HEK293 (cell line): ENCODE measurements at regions not wholly inside any gene's neighbourhood (a gene's known extent, or its start where the extent isn't known, plus 50 kb on each side); places are given as distances from the start of the nearest gene placed in this dataset.

ENCODE experiments used
- CTCF ChIA-PET: fragments of 350-600 bp; formaldehyde crosslinking; extraction: SDS; loops from one replicate; lab custom pipeline; 2021; ENCODE audit warnings: antibody characterized with exemption; lab: Yijun Ruan, JAX
- POLR2A ChIA-PET: fragments of 300-600 bp; formaldehyde crosslinking; extraction: SDS; loops from one replicate; lab custom pipeline; 2020; ENCODE audit warnings: antibody characterized with exemption, inconsistent platforms; lab: Yijun Ruan, JAX
- H3K27ac ChIP-seq: fragments of 200-500 bp; sonication (Bioruptor generic); 2 replicates; pipeline ENCODE4 v1.5.1; 2014; ENCODE audit warnings: low read depth, low read length, control low read depth, inconsistent platforms; ENCODE audit errors: extremely low read depth
- H3K36me3 ChIP-seq, 2 experiments: fragments of 200-500 bp in 1 of 2; sonication (Bioruptor generic) in 1 of 2; 1 replicate in 1 of 2; 2 replicates in 1 of 2; pipeline ENCODE4 v1.5.1; 2014 to 2017; ENCODE audit warnings: inconsistent platforms in 2 of 2, low read length in 2 of 2; ENCODE audit not compliant: control insufficient read depth in 2 of 2, insufficient read depth in 1 of 2
- H3K4me1 ChIP-seq: fragments of 200-500 bp; sonication (Bioruptor generic); 2 replicates; pipeline ENCODE4 v1.5.1; 2014; ENCODE audit warnings: mild to moderate bottlenecking, low read length, inconsistent platforms; ENCODE audit not compliant: control insufficient read depth, insufficient read depth
- H3K4me3 ChIP-seq: 2 replicates; pipeline ENCODE4 v1.5.1; 2011; ENCODE audit warnings: low read depth, mild to moderate bottlenecking, control low read depth, low read length, moderate library complexity
- H3K9me3 ChIP-seq: fragments of 200-500 bp; sonication (Bioruptor generic); 2 replicates; pipeline ENCODE4 v1.5.1; 2014; ENCODE audit warnings: low read depth, low read length, inconsistent platforms; ENCODE audit not compliant: control insufficient read depth, insufficient read depth
- EGR2 ChIP-seq: fragments of 450-650 bp; formaldehyde crosslinking; IDR thresholded peaks from 2 replicates; pipeline ENCODE4 v1.5.1; 2016; ENCODE audit warnings: low read depth, missing biosample characterization, missing genetic modification characterization
- FEZF1 ChIP-seq: fragments of 450-650 bp; formaldehyde crosslinking; IDR thresholded peaks from 2 replicates; pipeline ENCODE4 v1.5.1; 2016; ENCODE audit warnings: missing biosample characterization, missing genetic modification characterization
- KLF16 ChIP-seq: fragments of 450-650 bp; formaldehyde crosslinking; IDR thresholded peaks from 2 replicates; pipeline ENCODE4 v1.5.1; 2017; ENCODE audit warnings: missing biosample characterization, missing genetic modification characterization
- MYNN ChIP-seq: fragments of 450-650 bp; formaldehyde crosslinking; IDR thresholded peaks from 2 replicates; pipeline ENCODE4 v1.5.1; 2016; ENCODE audit warnings: missing biosample characterization, missing genetic modification characterization, borderline replicate concordance
- SETDB1 ChIP-seq: IDR thresholded peaks from one replicate; pipeline ENCODE4 v1.6.1; 2017; ENCODE audit warnings: mild to moderate bottlenecking, low read length, moderate library complexity, mixed read lengths; ENCODE audit not compliant: insufficient read length
- TCF7L2 ChIP-seq: IDR thresholded peaks from 2 replicates; pipeline ENCODE4 v1.6.1; 2011; ENCODE audit warnings: low read depth, mild to moderate bottlenecking, inconsistent platforms, low read length, moderate library complexity, borderline replicate concordance
- ZNF10 ChIP-seq: fragments of 450-650 bp; formaldehyde crosslinking; IDR thresholded peaks from 2 replicates; pipeline ENCODE4 v1.5.1; 2017; ENCODE audit warnings: missing biosample characterization, missing genetic modification characterization
- ZNF133 ChIP-seq: fragments of 450-650 bp; formaldehyde crosslinking; IDR thresholded peaks from 2 replicates; pipeline ENCODE4 v1.5.1; 2016; ENCODE audit warnings: missing biosample characterization, missing genetic modification characterization
- ZNF140 ChIP-seq: fragments of 450-650 bp; formaldehyde crosslinking; IDR thresholded peaks from 2 replicates; pipeline ENCODE4 v1.5.1; 2016; ENCODE audit warnings: missing biosample characterization, missing genetic modification characterization
- ZNF146 ChIP-seq: fragments of 450-650 bp; formaldehyde crosslinking; IDR thresholded peaks from 2 replicates; pipeline ENCODE4 v1.5.1; 2016; ENCODE audit warnings: missing biosample characterization, missing genetic modification characterization
- ZNF211 ChIP-seq: fragments of 450-650 bp; formaldehyde crosslinking; IDR thresholded peaks from 2 replicates; pipeline ENCODE4 v1.5.1; 2016; ENCODE audit warnings: low read depth, missing biosample characterization, missing genetic modification characterization
- ZNF248 ChIP-seq: fragments of 450-650 bp; formaldehyde crosslinking; IDR thresholded peaks from 2 replicates; pipeline ENCODE4 v1.5.1; 2017; ENCODE audit warnings: missing biosample characterization, missing genetic modification characterization
- ZNF514 ChIP-seq: fragments of 450-650 bp; formaldehyde crosslinking; IDR thresholded peaks from 2 replicates; pipeline ENCODE4 v1.5.1; 2016; ENCODE audit warnings: missing biosample characterization, missing genetic modification characterization
- ZNF530 ChIP-seq: fragments of 450-650 bp; formaldehyde crosslinking; IDR thresholded peaks from 2 replicates; pipeline ENCODE4 v1.5.1; 2016; ENCODE audit warnings: low read depth, missing biosample characterization, missing genetic modification characterization
- ZNF558 ChIP-seq: fragments of 450-650 bp; formaldehyde crosslinking; IDR thresholded peaks from 2 replicates; pipeline ENCODE4 v1.5.1; 2016; ENCODE audit warnings: missing biosample characterization, missing genetic modification characterization
- ZNF664 ChIP-seq: fragments of 450-650 bp; formaldehyde crosslinking; IDR thresholded peaks from 2 replicates; pipeline ENCODE4 v1.5.1; 2016; ENCODE audit warnings: missing biosample characterization, missing genetic modification characterization
- ZNF677 ChIP-seq: fragments of 450-650 bp; IDR thresholded peaks from 2 replicates; pipeline ENCODE4 v1.5.0; 2018; ENCODE audit warnings: missing biosample characterization, mild to moderate bottlenecking, missing genetic modification characterization, moderate library complexity
- ZNF791 ChIP-seq: fragments of 450-650 bp; formaldehyde crosslinking; IDR thresholded peaks from 2 replicates; pipeline ENCODE4 v1.5.1; 2016; ENCODE audit warnings: missing biosample characterization, missing genetic modification characterization
- ZXDB ChIP-seq: fragments of 450-650 bp; formaldehyde crosslinking; IDR thresholded peaks from 2 replicates; pipeline ENCODE4 v1.5.1; 2016; ENCODE audit warnings: missing biosample characterization, missing genetic modification characterization
- TF ChIP-seq, protein P1 (sequence below): fragments of 450-650 bp; formaldehyde crosslinking; IDR thresholded peaks from 2 replicates; pipeline ENCODE4 v1.5.1; 2016; ENCODE audit warnings: missing biosample characterization, missing genetic modification characterization
- TF ChIP-seq, protein P2 (sequence below): fragments of 450-650 bp; formaldehyde crosslinking; IDR thresholded peaks from 2 replicates; pipeline ENCODE4 v1.5.1; 2016; ENCODE audit warnings: missing biosample characterization, missing genetic modification characterization
- TF ChIP-seq, protein P3 (sequence below): fragments of 450-650 bp; formaldehyde crosslinking; IDR thresholded peaks from 2 replicates; pipeline ENCODE4 v1.5.1; 2016; ENCODE audit warnings: missing biosample characterization, missing genetic modification characterization

DNA sequence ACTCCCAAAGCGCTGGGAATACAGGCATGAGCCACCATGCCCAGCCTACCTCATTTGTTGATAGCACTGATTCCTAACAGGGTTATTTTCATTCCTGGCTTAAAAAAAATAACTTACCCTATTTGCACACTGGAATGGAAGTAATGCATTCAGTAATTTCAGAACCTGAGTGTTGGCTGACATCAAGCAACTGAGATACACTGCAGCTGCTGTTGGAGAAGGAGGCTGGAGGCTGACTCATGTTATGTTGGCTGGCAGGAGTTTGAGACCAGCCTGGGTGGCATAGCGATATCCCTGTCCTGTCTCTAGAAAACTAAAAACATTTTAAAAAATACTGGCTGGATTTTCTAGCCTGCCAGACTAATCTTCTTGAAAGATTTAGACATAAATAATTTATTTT lies 385.1 kb upstream of the MEX3C start:
- TF ChIP-seq ZNF140 (tag by site-specific recombination) = no peak
- no peak for TF ChIP-seq EGR2 (tag by site-specific recombination)
- no peak for TF ChIP-seq ZNF677 (tag by site-specific recombination)
- no peak for TF ChIP-seq ZNF530
- no peak for TF ChIP-seq MYNN
- no peak for TF ChIP-seq ZNF146 (tag by site-specific recombination)
- TF ChIP-seq, protein P1, sequence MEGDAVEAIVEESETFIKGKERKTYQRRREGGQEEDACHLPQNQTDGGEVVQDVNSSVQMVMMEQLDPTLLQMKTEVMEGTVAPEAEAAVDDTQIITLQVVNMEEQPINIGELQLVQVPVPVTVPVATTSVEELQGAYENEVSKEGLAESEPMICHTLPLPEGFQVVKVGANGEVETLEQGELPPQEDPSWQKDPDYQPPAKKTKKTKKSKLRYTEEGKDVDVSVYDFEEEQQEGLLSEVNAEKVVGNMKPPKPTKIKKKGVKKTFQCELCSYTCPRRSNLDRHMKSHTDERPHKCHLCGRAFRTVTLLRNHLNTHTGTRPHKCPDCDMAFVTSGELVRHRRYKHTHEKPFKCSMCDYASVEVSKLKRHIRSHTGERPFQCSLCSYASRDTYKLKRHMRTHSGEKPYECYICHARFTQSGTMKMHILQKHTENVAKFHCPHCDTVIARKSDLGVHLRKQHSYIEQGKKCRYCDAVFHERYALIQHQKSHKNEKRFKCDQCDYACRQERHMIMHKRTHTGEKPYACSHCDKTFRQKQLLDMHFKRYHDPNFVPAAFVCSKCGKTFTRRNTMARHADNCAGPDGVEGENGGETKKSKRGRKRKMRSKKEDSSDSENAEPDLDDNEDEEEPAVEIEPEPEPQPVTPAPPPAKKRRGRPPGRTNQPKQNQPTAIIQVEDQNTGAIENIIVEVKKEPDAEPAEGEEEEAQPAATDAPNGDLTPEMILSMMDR = no peak
- no peak for TF ChIP-seq ZXDB (tag by site-specific recombination)
- TF ChIP-seq ZNF133 (tag by site-specific recombination) = no peak
- TF ChIP-seq ZNF558 (tag by site-specific recombination) = no peak
- no peak for TF ChIP-seq TCF7L2
- TF ChIP-seq, protein P2, sequence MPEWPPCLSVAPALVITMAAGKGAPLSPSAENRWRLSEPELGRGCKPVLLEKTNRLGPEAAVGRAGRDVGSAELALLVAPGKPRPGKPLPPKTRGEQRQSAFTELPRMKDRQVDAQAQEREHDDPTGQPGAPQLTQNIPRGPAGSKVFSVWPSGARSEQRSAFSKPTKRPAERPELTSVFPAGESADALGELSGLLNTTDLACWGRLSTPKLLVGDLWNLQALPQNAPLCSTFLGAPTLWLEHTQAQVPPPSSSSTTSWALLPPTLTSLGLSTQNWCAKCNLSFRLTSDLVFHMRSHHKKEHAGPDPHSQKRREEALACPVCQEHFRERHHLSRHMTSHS (tag by site-specific recombination) = no peak
- no peak for TF ChIP-seq ZNF664 (tag by site-specific recombination)
- Histone ChIP-seq H3K9me3 (no peaks in the 10 kb centered on the region), H3K27ac (no peak overlapping the region), H3K4me1 (no peaks in the 10 kb centered on the region), H3K4me3 (no peak overlapping the region), H3K36me3 (no peaks in the 10 kb centered on the region)
- CTCF ChIA-PET = no interaction called here
- POLR2A ChIA-PET = no interaction called here

DNA sequence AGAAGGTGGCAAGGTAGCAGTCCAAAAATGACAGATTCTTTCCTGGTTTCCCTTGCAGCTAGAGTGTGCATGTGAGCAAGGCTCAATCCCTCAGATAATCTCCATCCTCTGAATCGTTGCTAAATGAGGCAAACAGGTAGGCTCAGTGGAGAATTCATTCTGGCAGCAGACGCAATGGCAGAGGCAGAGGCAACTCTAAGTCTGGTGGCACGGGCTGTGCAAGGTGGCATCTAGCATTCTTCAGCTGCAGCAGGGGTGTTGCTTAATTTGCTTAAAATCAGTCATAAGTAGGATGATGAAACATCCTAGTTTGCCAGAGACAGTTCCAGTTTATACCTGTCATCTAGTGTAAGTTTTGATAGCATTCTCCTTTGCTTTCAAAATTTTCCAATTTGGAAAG lies 391.1 kb upstream of the MEX3C start:
- H3K36me3 ChIP-seq = no peaks in the 10 kb centered on the region
- no peak overlapping the region for H3K4me3 ChIP-seq
- no peaks in the 10 kb centered on the region for H3K9me3 ChIP-seq
- ChIA-PET POLR2A (no interaction called here), CTCF (no interaction called here)
- H3K4me1 ChIP-seq = no peaks in the 10 kb centered on the region
- no peak overlapping the region for H3K27ac ChIP-seq
- TF ChIP-seq KLF16 (tag by site-specific recombination) = no peak
- TF ChIP-seq, protein P2 (tag by site-specific recombination) = no peak
- no peak for TF ChIP-seq ZNF211 (tag by site-specific recombination)

DNA sequence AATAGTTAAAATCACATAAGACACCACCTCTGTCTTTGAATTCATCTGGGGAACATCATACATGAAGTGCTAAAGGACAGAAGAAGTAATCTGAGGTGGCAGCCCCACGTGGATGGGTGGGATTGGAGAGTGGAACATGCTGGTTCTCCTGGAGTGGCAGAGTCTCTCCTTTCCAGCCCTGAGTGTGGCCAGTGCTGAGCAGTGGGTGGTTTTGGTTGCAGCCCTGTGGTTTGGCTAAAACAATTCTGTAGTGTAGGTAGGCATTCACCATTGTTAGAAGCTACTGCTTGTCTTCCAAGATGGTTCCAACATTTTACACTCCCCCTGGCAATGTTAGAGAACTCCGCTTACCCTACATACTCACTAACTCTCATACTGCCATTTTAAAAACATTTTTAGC lies 396.4 kb upstream of the MEX3C start:
- TF ChIP-seq SETDB1 (no peak), ZNF248 (tag by site-specific recombination) (no peak), FEZF1 (tag by site-specific recombination) (no peak), ZNF514 (no peak), ZNF791 (tag by site-specific recombination) (no peak), ZNF10 (tag by site-specific recombination) (no peak)
- TF ChIP-seq, protein P3, sequence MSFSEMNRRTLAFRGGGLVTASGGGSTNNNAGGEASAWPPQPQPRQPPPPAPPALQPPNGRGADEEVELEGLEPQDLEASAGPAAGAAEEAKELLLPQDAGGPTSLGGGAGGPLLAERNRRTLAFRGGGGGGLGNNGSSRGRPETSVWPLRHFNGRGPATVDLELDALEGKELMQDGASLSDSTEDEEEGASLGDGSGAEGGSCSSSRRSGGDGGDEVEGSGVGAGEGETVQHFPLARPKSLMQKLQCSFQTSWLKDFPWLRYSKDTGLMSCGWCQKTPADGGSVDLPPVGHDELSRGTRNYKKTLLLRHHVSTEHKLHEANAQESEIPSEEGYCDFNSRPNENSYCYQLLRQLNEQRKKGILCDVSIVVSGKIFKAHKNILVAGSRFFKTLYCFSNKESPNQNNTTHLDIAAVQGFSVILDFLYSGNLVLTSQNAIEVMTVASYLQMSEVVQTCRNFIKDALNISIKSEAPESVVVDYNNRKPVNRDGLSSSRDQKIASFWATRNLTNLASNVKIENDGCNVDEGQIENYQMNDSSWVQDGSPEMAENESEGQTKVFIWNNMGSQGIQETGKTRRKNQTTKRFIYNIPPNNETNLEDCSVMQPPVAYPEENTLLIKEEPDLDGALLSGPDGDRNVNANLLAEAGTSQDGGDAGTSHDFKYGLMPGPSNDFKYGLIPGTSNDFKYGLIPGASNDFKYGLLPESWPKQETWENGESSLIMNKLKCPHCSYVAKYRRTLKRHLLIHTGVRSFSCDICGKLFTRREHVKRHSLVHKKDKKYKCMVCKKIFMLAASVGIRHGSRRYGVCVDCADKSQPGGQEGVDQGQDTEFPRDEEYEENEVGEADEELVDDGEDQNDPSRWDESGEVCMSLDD (tag by site-specific recombination) = no peak
- no peaks in the 10 kb centered on the region for H3K36me3 ChIP-seq
- H3K27ac ChIP-seq = no peak overlapping the region
- POLR2A ChIA-PET = no interaction called here
- H3K9me3 ChIP-seq = 0 out of 2 replicates have a peak, but pooled peaks cover 3% of the 10 kb centered on the region
- no peak overlapping the region for H3K4me3 ChIP-seq
- CTCF ChIA-PET = no interaction called here
- no peaks in the 10 kb centered on the region for H3K4me1 ChIP-seq
